ENCODE measurements at regions not wholly inside any gene's neighbourhood (a gene's known extent, or its start where the extent isn't known, plus 50 kb on each side); places are given as distances from the start of the nearest gene placed in this dataset.

- peak; percentile 88 for DNase-seq (ENCODE audit: low read depth, low spot score)
Observed at GRCh38 chr6:66851930-66852329, 1144.9 kb upstream of the EYS start.

DNA sequence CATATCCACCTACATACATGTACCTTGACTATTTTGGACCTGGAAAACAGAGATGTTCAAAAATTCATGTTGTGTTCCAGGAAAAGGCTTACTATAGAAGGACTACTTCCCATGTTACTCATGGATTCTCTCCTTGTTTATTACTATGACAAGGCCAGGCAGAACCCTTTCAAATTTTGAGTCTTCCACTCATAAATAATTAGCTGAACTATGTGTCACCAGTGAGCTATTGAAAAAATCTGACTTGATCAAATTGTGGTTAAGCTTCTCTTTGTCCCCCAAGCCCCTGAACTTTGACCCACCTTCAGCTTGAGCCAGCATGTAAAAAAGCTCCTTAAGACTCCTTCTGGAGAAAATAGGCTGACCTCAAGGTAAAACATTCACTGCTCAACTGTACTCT, 1142.8 kb upstream of the EYS start:
- no peak for DNase-seq (ENCODE audit: low read depth, low spot score)

DNA sequence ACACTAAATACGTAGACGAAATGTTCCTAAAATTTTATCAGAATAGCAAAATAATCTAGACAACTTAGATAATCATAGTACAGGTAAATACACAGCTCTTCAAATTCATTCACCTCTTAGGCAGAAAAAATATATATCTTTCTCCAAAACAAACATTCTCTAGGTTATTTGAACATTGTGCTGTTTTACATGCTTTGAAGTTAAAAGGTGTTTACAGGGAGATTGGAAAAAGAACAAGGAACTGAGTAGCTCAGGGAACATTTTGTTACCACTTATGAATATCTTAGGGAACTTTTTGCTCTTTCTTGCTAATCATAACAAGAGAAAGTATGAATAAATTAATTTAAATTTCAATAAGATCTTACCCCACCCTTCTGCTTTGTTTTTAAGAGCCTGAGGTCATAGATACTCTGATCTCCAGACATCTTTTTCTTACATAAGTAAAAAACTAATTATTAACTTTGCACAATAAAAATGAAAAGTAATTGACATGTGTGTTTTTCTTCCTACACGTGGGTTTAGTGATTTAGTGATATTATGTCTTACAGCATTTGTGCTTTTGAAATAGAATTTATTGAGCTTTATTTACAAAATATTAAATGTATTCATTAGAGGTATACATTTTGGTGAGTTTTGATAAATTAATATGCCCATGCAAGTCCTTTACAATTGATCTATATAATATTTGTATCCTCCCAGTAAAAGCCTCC, 1141.4 kb upstream of the EYS start:
- DNase-seq (ENCODE audit: low read depth, low spot score) = no peak

- peak; percentile 71 for DNase-seq (ENCODE audit: low read depth, low spot score)
Observed at GRCh38 chr6:66838764-66839163, 1131.7 kb upstream of the EYS start.

DNA sequence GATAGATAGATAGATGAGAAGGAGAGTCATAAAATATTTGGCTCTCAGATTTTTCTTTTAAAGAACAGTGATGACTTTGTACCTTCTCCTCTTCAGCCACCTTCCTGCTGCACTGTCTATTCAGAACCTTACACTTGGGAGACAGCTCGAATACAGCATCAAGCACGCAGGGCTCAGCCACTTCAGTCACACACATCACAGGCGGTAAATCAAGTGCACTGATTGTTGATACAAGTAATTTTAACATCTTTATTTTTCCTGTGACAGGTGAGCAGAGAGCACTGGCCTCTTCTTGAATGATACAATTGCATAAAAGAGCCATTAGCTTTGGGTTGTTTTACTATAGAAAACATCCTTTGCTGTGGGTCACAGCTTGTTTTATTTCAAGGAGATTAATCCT, 1118.5 kb upstream of the EYS start:
- no peak for DNase-seq (ENCODE audit: low read depth, low spot score)

DNA sequence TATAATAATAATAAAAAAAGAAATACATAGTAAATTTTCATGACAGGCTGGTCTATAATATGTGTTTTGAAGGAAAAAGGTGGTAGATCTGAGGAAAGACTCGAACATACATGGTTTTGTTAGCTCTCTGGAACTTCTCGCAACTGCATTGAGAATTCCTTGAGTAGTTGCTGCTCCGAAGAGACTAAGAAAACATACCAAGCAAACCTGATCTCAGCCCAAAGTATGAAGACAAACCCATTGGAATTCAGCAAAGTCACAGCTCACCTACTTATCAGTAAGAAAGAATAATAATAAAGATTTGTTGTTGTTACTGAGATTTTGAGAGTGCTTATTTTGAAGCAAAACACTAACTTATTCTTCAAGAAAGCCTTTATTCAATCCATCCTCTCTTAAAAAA, 1107.1 kb upstream of the EYS start:
- DNase-seq (ENCODE audit: low read depth, low spot score) = no peak

DNA sequence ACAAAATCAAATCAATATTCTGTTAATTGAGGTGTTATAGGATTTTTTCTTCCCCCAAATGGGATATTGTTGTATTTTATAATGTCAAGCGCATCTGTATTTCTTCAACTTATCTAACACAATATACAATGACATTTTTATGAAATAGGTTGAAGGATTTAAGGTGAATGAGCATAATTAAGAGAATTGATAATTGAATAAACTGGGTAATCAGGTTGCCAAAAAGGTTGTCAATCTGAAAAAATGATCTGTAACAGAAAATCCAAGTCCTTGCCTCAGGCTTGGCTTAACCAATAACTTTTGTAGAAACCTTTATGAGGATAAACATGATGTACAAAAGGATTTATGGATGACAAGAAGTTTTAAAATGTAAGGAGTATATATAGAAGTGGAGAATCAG, 1101.7 kb upstream of the EYS start:
- no peak for DNase-seq (ENCODE audit: low read depth, low spot score)

- DNase-seq (ENCODE audit: low read depth, low spot score) = no peak
Observed at GRCh38 chr6:66796987-66797386, 1090.0 kb upstream of the EYS start.

DNA sequence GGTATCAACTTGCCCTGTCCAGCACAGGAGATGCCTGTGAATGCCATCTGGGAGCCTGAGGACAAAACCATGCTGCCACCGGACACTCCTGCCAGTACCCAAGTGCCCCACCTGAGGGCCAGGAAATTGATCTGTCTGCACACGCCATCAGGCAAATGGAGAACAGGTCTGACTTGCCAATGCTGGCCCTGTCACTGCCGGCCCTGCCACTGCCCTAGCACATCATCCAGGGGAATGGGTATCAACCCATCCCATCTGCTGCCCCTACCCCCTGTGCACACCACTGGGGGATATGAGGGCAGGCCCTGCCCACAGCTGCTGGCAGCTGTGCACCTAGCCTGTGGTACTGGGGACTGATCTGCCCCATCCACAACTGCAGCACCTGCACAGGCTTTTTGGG, 1081.6 kb upstream of the EYS start:
- DNase-seq (ENCODE audit: low read depth, low spot score) = no peak

DNA sequence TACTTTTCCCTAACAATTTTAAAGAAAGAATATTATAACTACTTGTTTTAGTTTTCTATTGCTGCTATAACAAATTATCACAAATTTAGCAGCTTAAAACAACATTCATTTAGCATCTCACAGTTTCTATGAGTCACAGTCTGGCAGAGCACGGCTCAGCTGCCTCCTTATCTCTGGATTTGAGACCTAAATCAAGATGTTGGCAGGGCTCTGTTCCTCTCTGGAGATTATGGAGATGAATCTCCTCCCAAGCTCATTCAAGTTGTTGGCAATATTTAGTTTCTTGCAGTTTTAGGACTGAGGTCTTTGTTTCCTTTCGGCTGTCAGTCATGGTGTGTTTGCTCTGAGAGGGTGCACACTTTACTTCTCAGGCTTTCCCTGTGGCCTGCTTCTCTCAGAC, 1065.8 kb upstream of the EYS start:
- no peak for DNase-seq (ENCODE audit: low read depth, low spot score)

DNA sequence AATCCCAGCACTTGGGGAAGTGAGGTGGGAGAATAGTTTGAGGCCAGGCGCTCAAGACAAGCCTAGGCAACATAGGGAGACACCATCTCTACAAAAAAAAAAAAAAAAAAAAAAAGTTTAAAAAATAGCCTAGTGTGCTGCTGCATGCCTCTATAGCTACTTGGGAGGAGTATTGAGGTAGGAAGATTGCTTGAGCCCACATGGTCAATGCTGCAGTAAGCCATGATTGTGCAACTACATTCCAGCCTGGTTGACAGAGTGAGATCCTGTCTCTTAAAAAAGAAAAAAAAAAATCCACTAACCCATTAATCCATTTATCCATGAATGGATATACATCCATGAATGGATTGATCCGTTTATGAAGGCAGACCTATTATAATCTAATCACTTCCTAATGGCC, 1064.6 kb upstream of the EYS start:
- DNase-seq (ENCODE audit: low read depth, low spot score) = no peak

GRCh38 chr6:66751630-66752029, 1044.6 kb upstream of the EYS start:
- no peak for DNase-seq (ENCODE audit: low read depth, low spot score)

GRCh38 chr6:66740346-66740745, 1033.3 kb upstream of the EYS start:
- no peak for DNase-seq (ENCODE audit: low read depth, low spot score)

GRCh38 chr6:66735106-66735890, 1028.3 kb upstream of the EYS start:
- DNase-seq (ENCODE audit: low read depth, low spot score) = peak; percentile 32

DNA sequence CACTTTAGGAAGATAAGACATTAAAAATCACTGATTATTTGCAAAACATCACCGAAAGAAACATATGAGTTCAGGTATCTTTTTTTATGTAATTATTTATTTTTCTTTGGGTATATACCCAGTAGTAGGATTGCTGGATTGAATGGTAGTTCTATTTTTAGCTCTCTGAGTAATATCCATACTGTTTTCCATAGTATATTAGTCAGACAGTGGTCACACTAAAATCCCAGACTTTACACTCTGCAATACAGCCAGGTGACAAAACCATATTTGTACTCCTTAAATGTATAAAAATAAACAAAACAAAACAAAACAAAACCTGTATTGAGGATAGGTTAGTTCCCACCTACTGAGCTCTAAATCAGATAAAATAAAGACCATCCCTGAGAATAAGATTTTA, 1024.3 kb upstream of the EYS start:
- no peak for DNase-seq (ENCODE audit: low read depth, low spot score)

- DNase-seq (ENCODE audit: low read depth, low spot score) = no peak
Observed at GRCh38 chr6:66725670-66726069, 1018.6 kb upstream of the EYS start.

- no peak for DNase-seq (ENCODE audit: low read depth, low spot score)
Observed at GRCh38 chr6:66717801-66718200, 1010.8 kb upstream of the EYS start.

GRCh38 chr6:66699385-66699784, 992.4 kb upstream of the EYS start:
- no peak for DNase-seq (ENCODE audit: low read depth, low spot score)

- DNase-seq (ENCODE audit: low read depth, low spot score) = no peak
Observed at GRCh38 chr6:66689608-66690007, 982.6 kb upstream of the EYS start.

DNA sequence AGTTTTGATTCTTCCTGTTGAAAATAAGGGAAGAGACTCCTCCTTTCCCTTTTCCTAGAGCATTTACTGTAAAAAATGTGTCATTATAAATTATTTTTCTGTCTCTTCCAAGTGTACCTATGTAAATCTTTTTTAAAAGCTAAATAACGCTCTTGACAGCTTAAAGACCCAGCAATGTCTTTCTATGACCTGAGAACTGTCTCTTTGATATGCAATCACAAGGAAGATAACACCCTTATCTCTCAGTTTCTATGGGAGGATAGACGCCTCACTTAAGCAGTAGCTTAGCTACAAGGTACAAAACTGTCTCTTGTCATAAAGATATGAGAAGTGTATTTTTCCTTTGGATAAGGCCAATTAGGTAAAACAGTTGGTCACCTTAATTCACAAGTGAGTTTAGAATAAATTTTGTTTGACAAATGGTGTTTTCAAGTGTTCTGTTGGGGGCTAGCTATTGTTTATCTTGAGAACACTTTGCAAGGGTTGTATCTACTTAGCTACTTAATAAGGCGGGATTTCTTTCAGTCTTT, 980.6 kb upstream of the EYS start:
- DNase-seq (ENCODE audit: low read depth, low spot score) = no peak

GRCh38 chr6:66675906-66676305, 968.9 kb upstream of the EYS start:
- DNase-seq (ENCODE audit: low read depth, low spot score) = no peak

- DNase-seq (ENCODE audit: low read depth, low spot score) = no peak
Observed at GRCh38 chr6:66664112-66664511, 957.1 kb upstream of the EYS start.
